VCaP (cell line): ENCODE measurements at regions not wholly inside any gene's neighbourhood (a gene's known extent, or its start where the extent isn't known, plus 50 kb on each side); places are given as distances from the start of the nearest gene placed in this dataset.
A peak's percentile ranks its signal among the peaks of the same experiment; 100 is the strongest.

Source experiments
- H3K27ac ChIP-seq: fragments of 450-650 bp; 2 replicates; pipeline ENCODE4 v1.5.1; 2017
- CTCF ChIP-seq: fragments of 450-650 bp; conservative IDR thresholded peaks from 2 replicates; pipeline ENCODE4 v1.5.1; 2017; ENCODE audit warnings: mild to moderate bottlenecking, moderate library complexity

- no peak for TF ChIP-seq CTCF
- no peak overlapping the region for H3K27ac ChIP-seq
These were observed 56.1 kb upstream of the NKAIN2 start for GRCh38 chr6:123747515-123747914.

- no peak overlapping the region for H3K27ac ChIP-seq
- TF ChIP-seq CTCF = no peak
These were observed 57.8 kb upstream of the NKAIN2 start for GRCh38 chr6:123745895-123746294.

- no peak overlapping the region for H3K27ac ChIP-seq
- TF ChIP-seq CTCF = no peak
These were observed 58.8 kb upstream of the NKAIN2 start for GRCh38 chr6:123744840-123745239.

GRCh38 chr6:123742626-123743025 is 61.0 kb upstream of the NKAIN2 start:
- TF ChIP-seq CTCF = no peak
- no peak overlapping the region for H3K27ac ChIP-seq

- TF ChIP-seq CTCF = no peak
- no peak overlapping the region for H3K27ac ChIP-seq
These were observed 70.5 kb upstream of the NKAIN2 start for GRCh38 chr6:123733180-123733579.

- no peak for TF ChIP-seq CTCF
- H3K27ac ChIP-seq = no peak overlapping the region
These were observed 79.8 kb upstream of the TRDN start for GRCh38 chr6:123716506-123716905.

GRCh38 chr6:123715006-123715863 is 78.5 kb upstream of the TRDN start:
- no peak overlapping the region for H3K27ac ChIP-seq
- peak; percentile 73 for TF ChIP-seq CTCF
